Stimulated activated naive CD4-positive, alpha-beta T cell treated with Interleukin-2 at 50 U/mL for 16 hours (primary cell): ENCODE measurements at regions not wholly inside any gene's neighbourhood (a gene's known extent, or its start where the extent isn't known, plus 50 kb on each side); places are given as distances from the start of the nearest gene placed in this dataset.

ENCODE experiments used
- DNase-seq: peaks from one replicate; lab custom pipeline; 2025; lab: John Stamatoyannopoulos, UW

GRCh38 chr9:88658311-88658822 lies 123.4 kb downstream of the NXNL2 start:
- no peak for DNase-seq

DNA sequence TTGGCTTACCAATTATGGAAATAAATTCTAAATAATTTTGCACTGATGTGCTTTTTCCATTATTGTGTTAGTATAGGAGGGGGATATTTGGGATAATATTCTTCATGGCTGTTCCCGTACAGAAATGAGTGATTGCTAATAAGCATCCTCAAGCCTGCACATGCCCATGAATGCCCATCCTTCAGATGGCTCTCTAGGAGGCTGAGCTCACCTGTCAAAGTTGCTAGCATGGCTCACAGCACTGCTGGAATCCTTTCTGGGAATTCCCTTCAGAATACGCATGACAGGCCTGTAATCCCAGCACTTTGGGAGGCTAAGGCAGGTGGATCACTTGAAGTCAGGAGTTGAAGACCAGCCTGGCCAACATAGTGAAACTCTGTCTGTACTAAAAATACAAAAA lies 124.1 kb downstream of the NXNL2 start:
- no peak for DNase-seq

- DNase-seq = no peak
Observed at GRCh38 chr9:88660611-88661010, 125.6 kb downstream of the NXNL2 start.

DNA sequence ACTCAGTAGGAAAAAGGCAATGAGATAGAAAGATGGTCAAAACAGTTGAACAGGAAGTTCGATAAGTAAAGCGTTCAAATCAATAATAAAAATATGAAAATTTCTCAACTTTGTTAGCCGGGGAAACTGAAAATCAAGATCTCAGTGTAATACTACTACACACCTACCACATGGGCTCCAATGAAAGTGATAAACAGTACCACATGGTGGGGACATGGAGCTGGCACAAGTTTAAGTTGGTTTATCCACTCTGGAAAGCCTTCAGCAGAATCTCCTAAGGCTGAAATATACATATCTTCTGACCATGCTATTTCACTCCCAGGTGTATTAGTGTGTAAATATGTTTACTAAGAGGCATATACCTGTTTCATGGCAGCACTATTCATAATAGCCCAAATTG lies 126.8 kb downstream of the NXNL2 start:
- no peak for DNase-seq

DNA sequence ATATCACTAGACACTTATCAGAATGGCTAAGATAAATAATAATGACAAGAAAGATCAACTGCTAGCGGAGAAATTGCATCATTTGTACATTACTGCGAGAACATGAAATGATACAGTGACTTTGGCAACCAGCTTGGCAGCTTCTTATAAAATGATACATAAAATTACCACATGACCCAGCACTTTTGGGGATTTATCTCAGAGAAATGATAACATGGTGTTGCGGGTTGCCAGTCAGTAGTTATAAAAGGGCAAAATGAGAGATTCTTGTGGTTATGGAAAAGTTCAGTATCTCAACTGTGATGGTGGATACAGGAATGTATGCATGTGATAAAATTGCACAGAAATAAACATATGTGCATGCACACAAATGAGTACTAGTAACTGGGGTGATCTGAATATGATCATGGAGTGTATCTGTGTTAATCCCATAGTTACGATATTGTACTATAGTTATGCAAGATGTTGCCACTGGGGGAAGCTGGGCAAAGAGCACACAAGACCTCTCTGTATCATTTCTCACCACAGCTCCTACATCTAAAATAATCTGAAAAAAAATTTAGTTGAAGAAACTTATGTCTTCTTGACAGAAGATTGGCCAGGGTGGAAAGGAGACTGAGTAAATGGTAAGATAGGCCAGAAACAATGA lies 128.9 kb downstream of the NXNL2 start:
- no peak for DNase-seq

DNA sequence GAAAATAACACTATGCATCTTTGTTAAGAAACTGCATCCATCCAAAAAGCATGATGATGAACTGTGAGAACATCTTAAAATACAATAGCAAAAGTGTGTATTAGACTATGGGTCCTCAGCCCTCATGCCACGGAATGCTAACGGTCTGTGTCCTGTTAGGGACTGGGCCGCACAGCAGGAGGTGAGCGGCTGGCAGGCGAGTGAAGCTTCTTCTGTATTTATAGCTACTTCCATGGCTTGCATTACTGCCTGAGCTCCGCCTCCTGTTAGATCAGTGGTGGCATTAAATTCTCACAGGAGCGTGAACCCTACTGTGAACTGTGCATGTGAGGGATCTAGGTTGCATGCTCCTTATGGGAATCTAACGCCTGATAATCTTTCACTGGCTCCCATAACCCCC lies 129.8 kb downstream of the NXNL2 start:
- DNase-seq = no peak

DNA sequence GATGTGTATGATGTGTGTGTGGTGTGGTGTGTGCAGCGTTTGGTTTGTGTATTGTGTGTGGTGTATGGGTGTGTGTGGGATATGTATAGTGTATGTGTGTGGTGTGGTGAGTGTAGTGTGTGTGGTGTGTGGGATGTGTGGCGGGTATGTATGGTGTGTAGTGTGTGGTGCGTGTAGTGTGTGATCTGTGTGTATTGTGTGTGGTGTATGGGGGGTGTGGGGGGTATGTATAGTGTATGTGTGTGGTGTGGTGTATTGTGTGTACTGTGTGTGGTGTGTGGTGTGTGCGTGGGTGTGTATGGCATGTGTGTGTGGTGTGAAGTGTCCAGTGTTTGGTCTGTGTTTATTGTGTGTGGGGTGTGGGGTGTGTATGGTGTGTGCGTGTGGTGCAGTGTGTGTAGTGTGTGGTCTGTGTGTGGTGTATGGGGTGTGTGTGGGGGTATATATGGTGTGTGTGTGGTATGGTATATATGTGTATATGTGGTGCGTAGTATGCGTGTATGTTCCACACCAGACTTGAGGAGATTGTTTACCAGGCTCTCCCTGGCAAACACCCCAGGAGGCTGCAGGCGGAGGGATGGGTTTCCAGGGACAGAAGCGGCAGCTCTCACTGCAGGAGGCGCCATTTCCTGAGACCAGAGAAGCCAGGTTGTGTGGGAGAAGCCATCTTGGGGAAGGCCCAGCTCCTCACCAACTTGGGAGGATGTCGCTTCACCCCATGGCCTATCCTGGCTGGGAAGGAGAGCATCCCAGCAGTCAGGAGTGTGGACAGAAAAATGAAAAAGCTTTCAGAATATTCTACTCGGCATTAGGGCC lies 138.1 kb downstream of the NXNL2 start:
- no peak for DNase-seq

- no peak for DNase-seq
Observed at GRCh38 chr9:88673886-88674285, 138.9 kb downstream of the NXNL2 start.

- DNase-seq = no peak
Observed at GRCh38 chr9:88676644-88677043, 141.7 kb downstream of the NXNL2 start.

DNA sequence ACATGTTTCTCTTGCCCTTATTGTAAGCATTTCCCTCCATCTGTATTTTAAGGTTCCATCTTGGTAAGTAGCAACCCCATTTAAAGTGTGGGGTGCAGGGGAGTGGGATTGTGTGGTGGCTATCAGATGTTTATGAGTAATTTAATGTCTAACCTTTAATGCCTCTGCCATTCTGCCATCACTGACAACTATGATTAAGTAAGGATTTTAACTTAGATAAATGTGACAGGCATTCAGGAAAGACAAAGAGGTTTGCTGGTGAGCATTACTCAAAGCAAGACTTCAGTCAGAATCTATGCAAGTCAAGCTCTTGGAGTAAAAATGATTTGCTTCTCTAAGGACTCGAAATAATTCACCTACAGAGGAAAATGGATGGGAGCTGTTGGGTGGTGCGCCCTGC lies 143.0 kb downstream of the NXNL2 start:
- no peak for DNase-seq

GRCh38 chr9:88678431-88678830 lies 143.5 kb downstream of the NXNL2 start:
- DNase-seq = no peak

DNA sequence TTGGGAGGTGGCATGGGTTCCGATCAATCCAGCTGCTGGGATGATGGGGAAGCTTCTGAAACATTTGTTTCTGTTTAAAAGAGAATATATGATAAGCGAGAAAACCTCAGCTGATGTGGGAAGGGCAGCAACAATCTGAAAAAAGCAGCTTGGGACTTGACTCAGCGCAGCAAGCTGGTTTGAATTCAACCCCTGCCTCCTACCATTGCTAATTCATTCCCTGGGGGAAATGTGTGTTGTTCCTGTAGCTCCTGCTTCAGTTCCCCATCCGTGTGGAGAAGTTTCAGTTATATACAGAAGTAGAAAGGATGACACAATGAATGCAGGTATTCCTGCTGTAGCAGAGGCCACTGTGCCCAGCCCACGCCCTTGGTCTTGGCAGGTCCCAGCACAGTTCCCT lies 145.1 kb downstream of the NXNL2 start:
- no peak for DNase-seq

DNA sequence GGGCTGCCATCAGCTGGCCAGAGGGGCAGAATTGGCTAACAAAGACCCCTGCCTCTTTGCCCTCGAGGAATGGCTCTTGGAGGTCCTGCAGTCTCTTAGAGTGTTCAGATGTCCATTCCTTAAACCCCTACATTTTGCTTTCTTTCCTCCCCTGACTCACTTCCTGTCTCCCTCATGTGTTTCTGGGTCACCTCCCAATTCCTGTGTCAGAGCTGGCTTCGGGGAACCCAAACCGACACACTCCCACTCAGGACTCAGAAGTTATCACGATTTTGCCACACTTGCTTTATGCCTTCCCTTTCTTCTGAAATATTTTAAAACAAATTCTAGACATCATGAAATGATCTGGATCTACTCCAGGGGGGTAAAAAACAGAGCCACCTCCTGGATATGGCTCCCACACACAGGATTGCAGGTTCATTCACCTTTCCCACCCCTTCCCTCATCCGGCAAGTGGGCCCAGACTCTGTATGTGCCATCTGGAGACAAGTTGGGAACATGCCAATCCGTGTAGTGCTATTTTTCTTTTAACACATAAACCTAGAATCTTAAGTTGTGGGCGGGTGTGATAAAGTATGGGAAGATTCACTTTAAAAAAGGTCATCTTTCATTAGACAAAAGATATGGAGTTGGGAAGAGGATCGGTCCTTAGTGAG lies 145.7 kb downstream of the NXNL2 start:
- no peak for DNase-seq

DNA sequence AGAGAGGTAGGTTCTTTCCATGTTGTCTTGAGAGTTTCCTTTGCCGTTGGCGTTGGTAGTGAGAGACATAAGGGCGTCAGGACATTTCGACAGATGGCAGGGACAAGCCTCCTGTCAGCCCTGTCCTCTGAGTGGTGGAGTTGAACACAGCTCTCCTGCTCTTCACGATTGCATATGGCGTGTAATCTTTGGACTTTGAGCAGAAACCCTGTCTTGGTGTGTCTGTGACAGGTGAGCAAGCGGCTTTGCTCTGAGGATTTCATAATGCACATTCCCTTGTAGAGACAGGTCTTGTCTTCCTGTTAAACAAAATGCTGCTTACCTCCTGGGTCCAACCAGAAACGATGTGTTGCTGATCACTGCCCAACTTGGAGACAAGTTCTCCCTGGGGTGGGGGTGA lies 146.5 kb downstream of the NXNL2 start:
- DNase-seq = no peak

DNA sequence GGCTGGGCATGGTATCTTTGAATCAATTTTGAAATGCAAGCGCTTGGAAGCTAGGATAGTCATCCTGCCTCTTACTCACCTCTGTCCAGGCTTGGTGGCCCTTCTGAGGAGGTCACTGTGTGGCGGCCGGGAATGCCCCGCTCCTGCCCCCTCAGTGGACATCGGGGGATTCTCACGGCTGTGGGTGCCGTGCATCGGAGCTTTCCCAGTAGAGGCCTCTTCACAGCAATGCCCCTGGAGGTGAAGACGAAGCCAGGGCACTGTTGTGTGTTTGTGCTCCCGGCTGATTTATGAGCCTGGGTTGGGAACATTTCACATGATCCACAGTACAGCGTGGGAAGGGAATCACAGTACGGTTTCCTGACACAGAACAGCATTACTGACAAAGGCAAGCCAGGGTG lies 147.5 kb downstream of the NXNL2 start:
- DNase-seq = no peak

- DNase-seq = no peak
Observed at GRCh38 chr9:88684046-88684445, 149.1 kb downstream of the NXNL2 start.

GRCh38 chr9:88684845-88685244 lies 149.9 kb downstream of the NXNL2 start:
- no peak for DNase-seq

DNA sequence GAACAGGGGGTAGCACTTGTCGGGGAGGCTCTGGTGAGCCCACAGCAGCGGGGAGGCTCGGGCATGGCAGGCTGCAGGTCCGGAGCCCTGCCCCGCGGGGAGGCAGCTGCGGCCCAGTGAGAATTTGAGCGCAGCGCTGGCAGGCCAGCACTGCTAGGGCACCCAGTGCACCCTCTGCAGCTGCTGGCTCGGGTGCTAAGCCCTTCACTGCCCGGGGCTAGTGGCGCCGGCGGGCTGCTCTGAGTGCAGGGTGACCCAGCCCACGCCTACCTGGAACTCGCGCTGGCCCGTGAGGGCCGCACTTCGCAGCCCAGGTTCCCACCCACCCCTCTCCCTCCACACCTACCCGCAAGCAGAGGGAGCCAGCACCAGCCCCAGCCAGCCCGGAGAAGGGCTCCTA lies 151.0 kb downstream of the NXNL2 start:
- no peak for DNase-seq

- DNase-seq = no peak
Observed at GRCh38 chr9:88689509-88690298, 154.7 kb downstream of the NXNL2 start.

DNA sequence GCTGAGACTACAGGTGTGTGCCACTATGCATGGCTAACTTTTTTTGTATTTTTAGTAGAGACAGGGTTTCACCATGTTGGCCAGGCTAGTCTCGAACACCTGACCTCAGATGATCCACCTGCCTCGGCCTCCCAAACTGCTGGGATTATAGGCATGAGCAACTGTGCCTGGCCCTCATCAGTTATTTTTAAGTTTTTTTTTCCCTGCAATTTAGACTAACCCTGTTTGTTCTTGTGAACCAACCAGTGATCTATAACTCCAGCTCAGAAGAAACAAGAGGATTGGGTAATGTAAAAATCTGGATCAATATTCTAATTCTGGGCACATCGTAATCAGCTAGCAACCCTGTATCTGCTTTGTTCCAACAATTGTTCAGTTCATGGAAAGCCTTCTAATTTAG lies 155.7 kb downstream of the NXNL2 start:
- DNase-seq = no peak

DNA sequence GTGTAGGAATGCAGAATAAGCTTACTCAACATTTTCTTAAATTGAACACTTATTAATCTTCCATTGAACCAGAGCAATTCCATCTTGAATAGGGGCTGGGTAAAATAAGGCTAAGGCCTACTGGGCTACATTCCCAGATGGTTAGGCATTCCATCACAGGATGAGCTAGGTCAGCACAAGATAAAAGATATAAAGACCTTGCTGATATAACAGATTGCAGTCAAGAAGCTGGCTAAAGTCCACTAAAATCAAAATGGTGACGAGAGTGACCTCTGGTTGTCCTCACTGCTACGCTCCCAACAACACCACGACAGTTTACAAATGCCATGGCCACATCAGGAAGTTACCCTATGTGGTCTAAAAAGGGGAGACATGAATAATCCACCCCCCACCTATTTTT lies 156.1 kb downstream of the NXNL2 start:
- no peak for DNase-seq

- no peak for DNase-seq
Observed at GRCh38 chr9:88691811-88692210, 156.8 kb downstream of the NXNL2 start.
